Ishikawa (cell line): ENCODE measurements at regions not wholly inside any gene's neighbourhood (a gene's known extent, or its start where the extent isn't known, plus 50 kb on each side); places are given as distances from the start of the nearest gene placed in this dataset.

Experiments used
- CEBPB ChIP-seq: IDR thresholded peaks from 2 replicates; pipeline ENCODE4 v1.6.1; 2012
- CREB1 ChIP-seq: IDR thresholded peaks from 2 replicates; pipeline ENCODE4 v1.6.1; 2012; ENCODE audit warnings: low read depth
- EGR1 ChIP-seq: IDR thresholded peaks from 2 replicates; pipeline ENCODE4 v1.6.1; 2012
- EP300 ChIP-seq: IDR thresholded peaks from 2 replicates; pipeline ENCODE4 v1.6.1; 2012; ENCODE audit warnings: borderline replicate concordance
- FOXM1 ChIP-seq: IDR thresholded peaks from 2 replicates; pipeline ENCODE4 v1.6.1; 2012; ENCODE audit warnings: low read depth, borderline replicate concordance
- NFIC ChIP-seq: IDR thresholded peaks from 2 replicates; pipeline ENCODE4 v1.6.1; 2012
- RAD21 ChIP-seq: IDR thresholded peaks from 2 replicates; pipeline ENCODE4 v1.6.1; 2012; ENCODE audit warnings: low read depth
- TAF1 ChIP-seq: IDR thresholded peaks from 2 replicates; pipeline ENCODE4 v1.6.1; 2012; ENCODE audit warnings: low read depth, mild to moderate bottlenecking
- TCF12 ChIP-seq: IDR thresholded peaks from 2 replicates; pipeline ENCODE4 v1.6.1; 2012; ENCODE audit warnings: low read depth
- TEAD4 ChIP-seq: IDR thresholded peaks from 2 replicates; pipeline ENCODE4 v1.6.1; 2012
- YY1 ChIP-seq: IDR thresholded peaks from 2 replicates; pipeline ENCODE4 v1.6.1; 2012; ENCODE audit warnings: low read depth
- ZBTB7A ChIP-seq: IDR thresholded peaks from 2 replicates; pipeline ENCODE4 v1.6.1; 2012; ENCODE audit warnings: low read depth
- TF ChIP-seq, protein P1 (sequence below): IDR thresholded peaks from 2 replicates; pipeline ENCODE4 v1.6.1; 2012
- TF ChIP-seq, protein P2 (sequence below): IDR thresholded peaks from 2 replicates; pipeline ENCODE4 v1.6.1; 2012
- TF ChIP-seq, protein P3 (sequence below): IDR thresholded peaks from 2 replicates; pipeline ENCODE4 v1.6.1; 2012; ENCODE audit warnings: low read depth, mild to moderate bottlenecking

DNA sequence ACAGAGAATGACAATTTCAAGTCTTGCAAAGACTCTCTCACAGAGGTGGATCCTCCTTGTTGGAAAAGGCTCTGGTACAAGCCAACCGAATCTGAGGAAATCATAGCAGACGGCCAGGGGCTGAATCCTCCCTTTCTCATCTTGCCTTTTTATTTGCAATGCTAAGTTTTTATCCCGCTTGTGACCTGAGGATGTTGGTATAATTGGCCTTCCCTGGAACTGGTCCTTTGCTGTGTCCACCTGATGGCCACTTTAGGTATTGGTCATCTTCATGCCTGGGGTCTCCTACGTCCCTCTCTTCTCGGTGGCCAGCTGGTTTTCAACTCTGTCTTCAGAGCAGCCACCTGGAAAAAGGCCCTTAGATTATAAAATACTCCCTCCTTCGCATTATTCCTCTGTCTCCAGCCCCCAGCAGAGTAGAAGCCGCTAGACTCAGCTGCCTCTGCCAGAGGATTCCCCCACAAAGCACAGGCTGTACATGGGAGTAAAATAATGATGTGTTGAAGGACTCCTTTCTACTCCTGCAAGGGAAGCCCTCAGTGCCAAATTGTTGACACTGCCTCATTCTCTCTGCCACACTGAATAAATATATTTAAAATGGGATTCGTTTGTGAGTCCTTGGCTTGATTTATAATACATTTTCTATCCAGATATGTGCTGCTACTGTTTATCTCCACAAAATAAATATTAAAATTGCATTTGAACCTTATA lies 208.9 kb upstream of the CFAP20DC start:
- no peak for TF ChIP-seq TEAD4
- no peak for TF ChIP-seq FOXM1
- TF ChIP-seq RAD21 = no peak
- TF ChIP-seq, protein P1, sequence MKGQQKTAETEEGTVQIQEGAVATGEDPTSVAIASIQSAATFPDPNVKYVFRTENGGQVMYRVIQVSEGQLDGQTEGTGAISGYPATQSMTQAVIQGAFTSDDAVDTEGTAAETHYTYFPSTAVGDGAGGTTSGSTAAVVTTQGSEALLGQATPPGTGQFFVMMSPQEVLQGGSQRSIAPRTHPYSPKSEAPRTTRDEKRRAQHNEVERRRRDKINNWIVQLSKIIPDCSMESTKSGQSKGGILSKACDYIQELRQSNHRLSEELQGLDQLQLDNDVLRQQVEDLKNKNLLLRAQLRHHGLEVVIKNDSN = no peak
- no peak for TF ChIP-seq NFIC
- no peak for TF ChIP-seq CREB1
- TF ChIP-seq YY1 = no peak
- TF ChIP-seq, protein P2, sequence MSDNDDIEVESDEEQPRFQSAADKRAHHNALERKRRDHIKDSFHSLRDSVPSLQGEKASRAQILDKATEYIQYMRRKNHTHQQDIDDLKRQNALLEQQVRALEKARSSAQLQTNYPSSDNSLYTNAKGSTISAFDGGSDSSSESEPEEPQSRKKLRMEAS = no peak
- TF ChIP-seq TCF12 = no peak
- no peak for TF ChIP-seq EP300
- TF ChIP-seq TAF1 = no peak
- no peak for TF ChIP-seq CEBPB
- TF ChIP-seq EGR1 = no peak
- TF ChIP-seq, protein P3, sequence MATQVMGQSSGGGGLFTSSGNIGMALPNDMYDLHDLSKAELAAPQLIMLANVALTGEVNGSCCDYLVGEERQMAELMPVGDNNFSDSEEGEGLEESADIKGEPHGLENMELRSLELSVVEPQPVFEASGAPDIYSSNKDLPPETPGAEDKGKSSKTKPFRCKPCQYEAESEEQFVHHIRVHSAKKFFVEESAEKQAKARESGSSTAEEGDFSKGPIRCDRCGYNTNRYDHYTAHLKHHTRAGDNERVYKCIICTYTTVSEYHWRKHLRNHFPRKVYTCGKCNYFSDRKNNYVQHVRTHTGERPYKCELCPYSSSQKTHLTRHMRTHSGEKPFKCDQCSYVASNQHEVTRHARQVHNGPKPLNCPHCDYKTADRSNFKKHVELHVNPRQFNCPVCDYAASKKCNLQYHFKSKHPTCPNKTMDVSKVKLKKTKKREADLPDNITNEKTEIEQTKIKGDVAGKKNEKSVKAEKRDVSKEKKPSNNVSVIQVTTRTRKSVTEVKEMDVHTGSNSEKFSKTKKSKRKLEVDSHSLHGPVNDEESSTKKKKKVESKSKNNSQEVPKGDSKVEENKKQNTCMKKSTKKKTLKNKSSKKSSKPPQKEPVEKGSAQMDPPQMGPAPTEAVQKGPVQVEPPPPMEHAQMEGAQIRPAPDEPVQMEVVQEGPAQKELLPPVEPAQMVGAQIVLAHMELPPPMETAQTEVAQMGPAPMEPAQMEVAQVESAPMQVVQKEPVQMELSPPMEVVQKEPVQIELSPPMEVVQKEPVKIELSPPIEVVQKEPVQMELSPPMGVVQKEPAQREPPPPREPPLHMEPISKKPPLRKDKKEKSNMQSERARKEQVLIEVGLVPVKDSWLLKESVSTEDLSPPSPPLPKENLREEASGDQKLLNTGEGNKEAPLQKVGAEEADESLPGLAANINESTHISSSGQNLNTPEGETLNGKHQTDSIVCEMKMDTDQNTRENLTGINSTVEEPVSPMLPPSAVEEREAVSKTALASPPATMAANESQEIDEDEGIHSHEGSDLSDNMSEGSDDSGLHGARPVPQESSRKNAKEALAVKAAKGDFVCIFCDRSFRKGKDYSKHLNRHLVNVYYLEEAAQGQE = no peak
- no peak for TF ChIP-seq ZBTB7A

DNA sequence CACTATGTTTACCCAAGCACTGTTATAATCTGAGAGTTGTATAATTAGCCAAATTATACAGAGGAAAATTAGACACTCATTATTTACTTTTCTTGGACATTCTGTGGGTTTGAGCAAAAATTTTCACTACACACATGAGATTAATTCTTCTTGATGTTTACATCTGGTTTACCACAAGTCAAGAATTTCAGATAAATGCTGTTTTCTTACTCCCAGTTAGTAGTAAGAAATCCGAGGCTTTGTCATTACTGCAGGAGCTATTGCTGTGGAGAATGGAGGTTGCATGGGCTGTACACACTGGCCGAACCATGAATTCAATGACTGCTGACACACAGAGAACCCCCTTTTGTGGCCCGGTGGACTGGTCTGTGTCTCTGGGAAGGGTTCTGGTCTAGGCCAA lies 207.7 kb upstream of the CFAP20DC start:
- TF ChIP-seq RAD21 (no peak), NFIC (no peak), TEAD4 (no peak), TCF12 (no peak), FOXM1 (no peak), CEBPB (no peak), EP300 (no peak), CREB1 (no peak), EGR1 (no peak), ZBTB7A (no peak), YY1 (no peak), TAF1 (no peak)
- TF ChIP-seq, protein P1 = no peak
- TF ChIP-seq, protein P3 = no peak
- TF ChIP-seq, protein P2 = no peak

DNA sequence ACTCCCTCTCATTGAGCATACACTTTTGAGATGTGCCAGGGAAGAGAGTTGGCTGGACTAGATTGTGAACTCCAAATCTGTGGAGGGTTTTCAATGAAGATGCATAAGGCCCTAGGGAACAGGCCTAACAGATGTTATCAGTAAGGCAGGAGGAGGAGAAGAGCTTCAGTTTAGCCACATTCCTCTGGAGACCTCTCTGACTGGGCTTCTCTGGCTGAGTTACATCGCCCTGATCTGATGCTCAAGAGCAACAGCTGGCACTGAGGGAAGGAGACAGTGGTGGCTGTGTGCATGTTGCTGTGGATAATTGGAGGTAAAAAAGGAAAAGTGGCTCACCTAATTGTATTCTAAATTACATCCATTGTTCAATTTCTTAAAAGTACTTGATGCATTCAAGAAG lies 206.4 kb upstream of the CFAP20DC start:
- no peak for TF ChIP-seq TAF1
- TF ChIP-seq FOXM1 = no peak
- TF ChIP-seq RAD21 = no peak
- TF ChIP-seq NFIC = no peak
- TF ChIP-seq, protein P3 = no peak
- no peak for TF ChIP-seq EP300
- TF ChIP-seq, protein P2 = no peak

DNA sequence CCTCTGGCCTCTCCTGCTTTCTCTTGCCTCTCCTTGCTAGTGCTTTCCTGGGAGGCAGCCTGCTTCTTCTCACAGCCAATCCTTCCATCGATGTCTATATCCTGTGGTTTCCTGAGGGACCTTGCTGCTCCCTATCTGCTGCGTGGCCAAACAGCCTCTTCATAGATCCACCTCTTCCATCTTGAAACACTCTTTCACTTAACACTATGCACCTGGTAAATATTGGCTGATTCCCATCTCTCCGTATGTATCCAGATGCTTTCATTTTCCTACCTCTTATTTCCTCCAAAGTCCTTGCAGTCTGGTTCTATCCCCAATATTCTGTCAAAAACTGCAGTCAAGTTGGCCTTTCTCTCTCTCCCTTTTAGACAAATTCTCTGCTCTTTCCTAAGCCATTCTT lies 205.2 kb upstream of the CFAP20DC start:
- TF ChIP-seq RAD21 (no peak), TCF12 (no peak), TEAD4 (no peak), ZBTB7A (no peak)
- TF ChIP-seq, protein P3 = no peak
